Aorta (tissue), 5 donors: ENCODE measurements at regions not wholly inside any gene's neighbourhood (a gene's known extent, or its start where the extent isn't known, plus 50 kb on each side); places are given as distances from the start of the nearest gene placed in this dataset.
"Not testable (repeated sequence)": the region's sequence is repeated elsewhere in the genome, so short reads cannot be mapped to it uniquely, and the experiment has no call there.

Experiments used
- ATAC-seq: fragments of 200-7000 bp; cut with Tn5 transposase; one replicate; pipeline ENCODE4 v1.9.1; 2022; ENCODE audit warnings: moderate library complexity; ENCODE audit not compliant: low FRiP score
- DNase-seq, 2 donors: peaks; one replicate each; pipeline ENCODE4 v3.0.0-alpha.2; 2020
- H3K27ac ChIP-seq, 2 donors: one replicate each; pipeline ENCODE4 v1.5.1; 2013; ENCODE audit warnings: low read length in 2 of 2, mild to moderate bottlenecking in 2 of 2, moderate library complexity in 2 of 2, control low read depth in 1 of 2, inconsistent platforms in 1 of 2, low read depth in 1 of 2
- H3K27me3 ChIP-seq, 2 donors: one replicate each; pipeline ENCODE4 v1.6.1; 2013; ENCODE audit warnings: control low read depth in 1 of 2, low read length in 1 of 2, mild to moderate bottlenecking in 1 of 2, moderate library complexity in 1 of 2; ENCODE audit not compliant: insufficient read depth in 2 of 2, control insufficient read depth in 1 of 2
- H3K36me3 ChIP-seq, 2 donors: one replicate each; pipeline ENCODE4 v1.6.1; 2013; ENCODE audit warnings: control low read depth in 1 of 2, low read length in 1 of 2, mild to moderate bottlenecking in 1 of 2; ENCODE audit not compliant: insufficient read depth in 2 of 2, control insufficient read depth in 1 of 2
- H3K4me1 ChIP-seq, 2 donors: one replicate each; pipeline ENCODE4 v1.6.1; 2013; ENCODE audit warnings: low read length in 2 of 2, control low read depth in 1 of 2, mild to moderate bottlenecking in 1 of 2, moderate library complexity in 1 of 2; ENCODE audit not compliant: insufficient read depth in 2 of 2, control insufficient read depth in 1 of 2
- H3K4me3 ChIP-seq, 2 donors: one replicate each; pipeline ENCODE4 v1.5.1; 2013; ENCODE audit warnings: low read length in 2 of 2, control low read depth in 1 of 2, mild to moderate bottlenecking in 1 of 2
- H3K9me3 ChIP-seq: one replicate; pipeline ENCODE4 v1.6.1; 2013; ENCODE audit warnings: mild to moderate bottlenecking, low read length; ENCODE audit not compliant: control insufficient read depth
- WGBS, 2 donors: extraction: QIAGEN DNeasy Blood & Tissue Kit; methylation state at CpG; one replicate each; pipeline ENCODE4 v1.1.7; 2013; 5-methylcytosine and 5-hydroxymethylcytosine counted together
- intact Hi-C, 2 donors: fragments of 100-400 bp; cut with DNase I; formaldehyde crosslinking; loops; one replicate each; pipeline versions ENCODE4 v1.14.2 to v1.15.0; 2022
- donor health status: healthy with polysubstance abuse.
- donor health status: Bipolar disorder and iron deficiency.
- donor health status: DM: no; HTN: no; CAD: no.
- donor health status: DM: no; HTN: no; CAD: no.
- donor health status: DM: yes; HTN: yes; CAD: no.

DNA sequence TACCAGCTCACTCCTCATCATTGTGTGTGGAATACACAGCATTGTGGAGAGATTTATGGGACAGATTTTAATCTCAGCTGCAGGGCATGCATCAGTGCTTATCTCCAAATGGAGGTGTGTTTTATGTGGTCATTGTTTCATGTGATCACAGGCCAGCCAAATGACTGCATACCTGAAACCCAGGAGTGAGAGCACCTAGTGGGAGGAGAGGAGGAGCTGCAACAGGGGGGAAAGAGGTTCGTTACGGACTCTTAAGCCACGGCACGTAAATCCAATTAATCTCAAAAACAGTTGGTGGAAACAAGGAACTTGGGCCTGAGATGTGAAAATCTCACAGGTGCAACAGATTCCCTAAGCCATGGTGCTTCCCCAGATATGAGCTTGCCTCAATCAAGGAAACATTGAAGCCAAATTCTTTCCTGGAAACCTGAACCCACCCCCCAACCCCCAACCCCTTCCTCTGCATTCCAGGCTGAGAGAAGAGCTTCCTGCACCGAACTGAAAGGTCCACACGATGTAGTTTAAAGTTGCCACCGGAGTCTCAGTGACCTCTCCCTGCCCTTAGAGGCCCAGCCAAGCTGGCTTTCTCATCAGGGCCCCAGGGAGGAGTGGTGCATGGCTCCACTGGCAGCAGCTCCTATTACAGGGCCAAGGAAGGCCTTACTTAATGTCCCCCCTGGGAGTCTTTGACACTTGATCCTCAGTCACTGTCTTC lies 167.4 kb downstream of the C1D start:
- intact Hi-C loops = no loop called here
- Histone ChIP-seq H3K36me3 (no peaks in the 10 kb centered on the region), H3K4me3 (no peak overlapping the region), H3K9me3 (no peaks in the 10 kb centered on the region), H3K27ac (no peak overlapping the region), H3K27me3 (no peaks in the 10 kb centered on the region), H3K4me1 (peaks cover 0 to 4% of the 10 kb centered on the region in 2 donors)
- ATAC-seq (peak; percentile 9), DNase-seq (no peak)
- 79 to 89% methylated on average over 7 of the region's 7 CpGs for WGBS, 2 donors

DNA sequence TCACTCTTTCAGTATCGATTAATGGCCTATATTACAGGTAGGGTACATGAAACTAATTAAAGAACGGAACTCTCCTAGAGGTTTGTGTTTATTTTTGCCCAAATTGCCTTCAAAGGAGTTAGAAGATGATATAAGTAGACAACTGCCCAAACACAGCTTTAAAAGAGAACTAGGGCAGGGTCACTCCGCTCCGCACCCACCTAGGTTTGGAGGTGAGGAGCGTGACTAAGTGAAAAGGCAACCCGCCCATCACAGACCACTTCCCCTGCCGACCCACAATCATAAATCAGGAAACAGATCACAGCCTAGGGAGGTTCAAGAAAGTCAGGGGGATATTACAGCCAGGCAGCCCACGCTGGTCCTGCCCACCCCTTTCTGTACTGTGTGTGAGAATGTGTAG lies 166.7 kb downstream of the C1D start:
- no peak for DNase-seq
- peaks cover 0 to 4% of the 10 kb centered on the region in 2 donors for H3K4me1 ChIP-seq
- no peaks in the 10 kb centered on the region for H3K9me3 ChIP-seq
- 86 to 94% methylated on average over 8 of the region's 8 CpGs for whole genome bisulfite sequencing, 2 donors
- no peak for ATAC-seq
- no peak overlapping the region for H3K4me3 ChIP-seq
- H3K27me3 ChIP-seq = no peaks in the 10 kb centered on the region
- H3K27ac ChIP-seq = no peak overlapping the region
- no peaks in the 10 kb centered on the region for H3K36me3 ChIP-seq
- intact Hi-C loops = no loop called here

DNA sequence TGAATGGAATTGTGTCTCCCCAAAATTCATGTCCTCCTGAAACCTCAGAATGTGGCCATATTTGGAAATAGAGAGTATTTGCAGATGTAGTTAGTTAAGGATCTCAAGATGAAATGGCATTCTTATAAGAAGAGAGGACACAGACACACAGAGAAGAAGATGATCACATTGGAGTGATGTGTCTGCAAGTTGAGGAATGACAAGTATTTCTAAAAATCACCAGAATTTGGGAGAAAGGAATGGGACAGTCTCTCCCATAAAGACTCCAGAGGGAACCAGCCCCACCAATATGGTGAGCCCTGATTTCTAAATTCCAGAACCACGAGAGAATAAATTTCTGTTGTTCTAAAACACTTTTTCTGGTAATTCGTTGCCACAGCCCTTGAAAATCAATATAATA lies 166.3 kb downstream of the C1D start:
- no peaks in the 10 kb centered on the region for H3K27me3 ChIP-seq
- no peak overlapping the region for H3K27ac ChIP-seq
- no peaks in the 10 kb centered on the region for H3K36me3 ChIP-seq
- no peak overlapping the region for H3K4me3 ChIP-seq
- H3K9me3 ChIP-seq = no peaks in the 10 kb centered on the region
- 84 to 89% methylated on average over 2 of the region's 2 CpGs for WGBS, 2 donors
- intact Hi-C loops = no loop called here
- H3K4me1 ChIP-seq = peaks cover 0 to 4% of the 10 kb centered on the region in 2 donors
- ATAC-seq (no peak), DNase-seq (no peak)

DNA sequence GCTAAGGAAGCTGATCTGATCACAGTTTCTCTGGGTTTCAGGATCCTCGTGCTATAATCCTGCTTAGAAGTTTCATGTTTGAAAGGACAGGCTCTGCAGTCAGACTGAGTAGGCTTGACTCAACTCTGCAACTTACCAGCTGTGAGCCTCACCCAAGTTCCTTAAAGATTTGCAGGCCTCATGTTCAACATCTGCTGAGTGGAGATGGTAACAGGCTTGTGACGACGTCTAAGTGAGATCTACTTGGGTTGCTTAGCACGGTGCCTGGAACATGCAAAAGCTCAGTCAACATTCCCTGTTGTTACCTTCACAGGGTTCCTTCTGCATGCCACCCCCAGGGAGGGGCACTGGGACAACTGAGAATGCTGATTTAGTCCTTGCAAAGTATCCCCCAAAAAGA lies 164.2 kb downstream of the C1D start:
- Histone ChIP-seq H3K27ac (no peak overlapping the region), H3K4me3 (no peak overlapping the region), H3K36me3 (no peaks in the 10 kb centered on the region), H3K9me3 (no peaks in the 10 kb centered on the region), H3K4me1 (no peaks in the 10 kb centered on the region), H3K27me3 (no peaks in the 10 kb centered on the region)
- DNase-seq (no peak), ATAC-seq (no peak)
- 71 to 75% methylated on average over 4 of the region's 4 CpGs for WGBS, 2 donors
- intact Hi-C loops = no loop called here

DNA sequence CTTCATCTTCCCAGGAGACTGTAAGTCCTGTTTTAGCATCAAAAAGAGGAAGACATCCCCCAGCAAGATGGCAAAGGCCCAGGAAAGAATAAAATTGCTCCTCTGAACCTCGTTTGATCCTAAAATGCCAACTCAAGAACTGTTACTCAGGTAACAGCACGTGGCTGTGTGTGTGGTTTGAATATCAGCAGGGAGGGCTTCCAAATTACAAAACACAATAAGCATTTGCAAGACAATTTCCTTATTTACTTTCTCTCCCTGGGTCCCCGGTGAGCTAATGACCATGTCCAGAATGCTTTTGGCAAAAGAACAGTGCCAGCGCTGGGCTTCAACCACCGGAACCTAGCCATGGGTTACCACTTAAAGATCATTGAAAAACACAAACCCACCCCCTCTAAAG lies 163.6 kb downstream of the C1D start:
- no peaks in the 10 kb centered on the region for H3K36me3 ChIP-seq
- H3K4me1 ChIP-seq = no peaks in the 10 kb centered on the region
- no peaks in the 10 kb centered on the region for H3K27me3 ChIP-seq
- intact Hi-C loops = no loop called here
- no peak overlapping the region for H3K27ac ChIP-seq
- H3K9me3 ChIP-seq = no peaks in the 10 kb centered on the region
- 45 to 46% methylated on average over 5 of the region's 5 CpGs for WGBS, 2 donors
- no peak overlapping the region for H3K4me3 ChIP-seq
- ATAC-seq (no peak), DNase-seq (no peak)

DNA sequence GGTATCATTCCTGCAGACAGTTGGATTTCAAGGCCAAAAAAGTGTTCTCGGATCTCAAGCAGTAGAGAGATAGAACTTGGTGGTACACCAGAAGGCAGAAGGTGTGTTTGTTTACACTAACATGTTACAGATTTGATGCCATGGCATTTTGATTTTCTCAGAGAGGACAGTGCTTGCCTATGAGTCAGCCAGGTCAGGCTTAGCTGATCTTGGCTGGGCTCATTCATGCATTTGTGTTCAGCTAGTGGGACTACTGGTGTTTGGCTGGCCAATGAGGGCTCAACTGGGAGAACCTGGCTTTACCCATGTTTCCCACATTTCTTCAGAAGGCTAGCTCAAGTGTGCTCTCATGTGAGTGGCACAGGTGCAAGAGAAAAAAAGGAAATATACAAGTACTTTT lies 162.0 kb downstream of the C1D start:
- no peak for ATAC-seq
- no peaks in the 10 kb centered on the region for H3K36me3 ChIP-seq
- 96 to 100% methylated on average over 1 of the region's 1 CpG for WGBS, 2 donors
- DNase-seq = no peak
- no peaks in the 10 kb centered on the region for H3K27me3 ChIP-seq
- H3K9me3 ChIP-seq = no peaks in the 10 kb centered on the region
- intact Hi-C loops = no loop called here
- no peak overlapping the region for H3K4me3 ChIP-seq
- no peak overlapping the region for H3K27ac ChIP-seq
- H3K4me1 ChIP-seq = no peaks in the 10 kb centered on the region

DNA sequence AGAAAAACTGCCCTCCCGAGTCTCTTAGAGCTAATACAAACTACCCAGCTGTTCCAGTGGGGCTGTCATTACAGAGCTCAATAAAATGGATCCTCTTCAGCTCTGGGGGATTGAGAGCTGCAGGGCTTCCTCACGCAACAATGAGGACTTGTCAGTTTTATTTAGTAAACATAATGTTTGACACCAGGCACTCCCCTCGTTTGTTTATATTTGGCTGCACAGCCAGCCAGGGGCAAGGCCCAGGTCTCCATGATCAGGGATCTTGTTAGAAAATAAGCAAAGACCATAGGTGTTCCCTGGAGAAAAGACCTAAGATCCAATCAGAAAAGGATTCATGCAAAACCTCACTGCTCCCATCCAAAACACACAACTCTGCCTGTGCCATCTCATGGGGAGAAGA lies 158.2 kb downstream of the C1D start:
- Histone ChIP-seq H3K27me3 (no peaks in the 10 kb centered on the region), H3K9me3 (no peaks in the 10 kb centered on the region), H3K4me3 (no peak overlapping the region), H3K36me3 (no peaks in the 10 kb centered on the region), H3K4me1 (peaks cover 0 to 3% of the 10 kb centered on the region in 2 donors), H3K27ac (no peak overlapping the region)
- DNase-seq (no peak), ATAC-seq (no peak)
- intact Hi-C loops = no loop called here
- WGBS, 2 donors = 92 to 97% methylated on average over 3 of the region's 3 CpGs

DNA sequence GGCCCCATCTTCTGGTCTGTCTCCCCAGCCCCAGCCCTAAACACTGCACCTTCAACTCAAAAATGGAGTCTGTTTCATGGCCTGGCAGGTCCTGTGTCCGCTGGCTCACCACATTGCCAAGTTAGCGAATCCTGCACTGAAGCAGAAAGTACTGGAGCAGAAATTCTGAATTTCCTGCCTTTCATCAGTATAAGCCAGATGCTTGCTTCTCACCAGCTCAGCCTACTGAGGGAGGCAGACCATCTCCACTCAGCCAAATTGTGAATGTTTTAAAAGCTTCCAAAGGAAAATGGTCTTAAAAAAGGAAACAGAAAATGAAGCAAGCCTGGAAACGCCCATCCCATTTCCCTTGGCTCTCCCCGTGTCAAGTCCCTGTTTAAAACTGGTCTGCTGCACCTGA lies 157.8 kb downstream of the C1D start:
- no peak overlapping the region for H3K27ac ChIP-seq
- WGBS, 2 donors = 88 to 90% methylated on average over 4 of the region's 4 CpGs
- H3K36me3 ChIP-seq = no peaks in the 10 kb centered on the region

DNA sequence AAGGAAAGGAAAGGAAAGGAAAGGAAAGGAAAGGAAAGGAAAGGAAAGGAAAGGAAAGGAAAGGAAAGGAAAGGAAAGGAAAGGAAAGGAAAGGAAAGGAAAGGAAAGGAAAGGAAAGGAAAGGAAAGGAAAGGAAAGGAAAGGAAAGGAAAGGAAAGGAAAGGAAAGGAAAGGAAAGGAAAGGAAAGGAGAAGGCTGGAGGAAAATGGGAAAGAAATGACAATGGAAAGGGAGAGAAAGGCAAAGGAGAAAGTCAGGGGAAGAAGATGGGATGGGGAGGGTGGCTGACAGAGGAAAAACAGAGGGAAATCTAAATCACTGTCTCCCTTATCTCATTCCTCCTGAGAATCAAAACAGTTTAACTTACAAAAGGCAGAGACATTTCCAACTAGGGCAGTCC lies 156.3 kb downstream of the C1D start:
- H3K9me3 ChIP-seq, H3K27me3 ChIP-seq, intact Hi-C loops, H3K36me3 ChIP-seq, H3K27ac ChIP-seq, H3K4me3 ChIP-seq, H3K4me1 ChIP-seq, ATAC-seq, DNase-seq: not testable (repeated sequence)

More for the DNA sequence above, 157.8 kb downstream of the C1D start:
- intact Hi-C loops = no loop called here
- ATAC-seq = no peak
- Histone ChIP-seq H3K9me3 (no peaks in the 10 kb centered on the region), H3K4me3 (no peak overlapping the region), H3K27me3 (no peaks in the 10 kb centered on the region), H3K4me1 (peaks cover 2 to 3% of the 10 kb centered on the region in 2 donors)
- no peak for DNase-seq
